ENCODE measurements at regions not wholly inside any gene's neighbourhood (a gene's known extent, or its start where the extent isn't known, plus 50 kb on each side); places are given as distances from the start of the nearest gene placed in this dataset.
"Not testable (repeated sequence)": the region's sequence is repeated elsewhere in the genome, so short reads cannot be mapped to it uniquely, and the experiment has no call there.

GRCh38 chr4:188767496-188767895 lies 628.3 kb downstream of the TRIML1 start:
- DNase-seq: no peak

- DNase-seq: no peak
Observed at GRCh38 chr4:188778905-188779304, 639.7 kb downstream of the TRIML1 start.

- DNase-seq: no peak
Observed at GRCh38 chr4:188779581-188779980, 640.3 kb downstream of the TRIML1 start.

GRCh38 chr4:188780028-188780427 lies 640.8 kb downstream of the TRIML1 start:
- DNase-seq: no peak

GRCh38 chr4:188780686-188781085 lies 641.4 kb downstream of the TRIML1 start:
- no peak for DNase-seq

GRCh38 chr4:188781655-188782054 lies 642.4 kb downstream of the TRIML1 start:
- DNase-seq: no peak

GRCh38 chr4:188783175-188783574 lies 643.9 kb downstream of the TRIML1 start:
- no peak for DNase-seq

- no peak for DNase-seq
Observed at GRCh38 chr4:188783606-188784160, 644.4 kb downstream of the TRIML1 start.

GRCh38 chr4:188796600-188796999 lies 657.4 kb downstream of the TRIML1 start:
- not testable (repeated sequence) for DNase-seq

- not testable (repeated sequence) for DNase-seq
Observed at GRCh38 chr4:188797011-188797410, 657.8 kb downstream of the TRIML1 start.

GRCh38 chr4:188804861-188805260 lies 665.6 kb downstream of the TRIML1 start:
- DNase-seq: no peak

- no peak for DNase-seq
Observed at GRCh38 chr4:188811121-188811520, 671.9 kb downstream of the TRIML1 start.

GRCh38 chr4:188812644-188813043 lies 673.4 kb downstream of the TRIML1 start:
- no peak for DNase-seq

GRCh38 chr4:188818300-188818699 lies 679.1 kb downstream of the TRIML1 start:
- DNase-seq: no peak

- DNase-seq: no peak
Observed at GRCh38 chr4:188819233-188819632, 680.0 kb downstream of the TRIML1 start.

GRCh38 chr4:188821500-188821899 lies 682.3 kb downstream of the TRIML1 start:
- DNase-seq: no peak

GRCh38 chr4:188822698-188823097 lies 683.5 kb downstream of the TRIML1 start:
- no peak for DNase-seq

GRCh38 chr4:188824553-188824952 lies 685.3 kb downstream of the TRIML1 start:
- no peak for DNase-seq

- DNase-seq: no peak
Observed at GRCh38 chr4:188826393-188826792, 687.2 kb downstream of the TRIML1 start.

GRCh38 chr4:188839704-188840103 lies 700.5 kb downstream of the TRIML1 start:
- no peak for DNase-seq

- no peak for DNase-seq
Observed at GRCh38 chr4:188841523-188841922, 702.3 kb downstream of the TRIML1 start.

GRCh38 chr4:188854436-188854835 lies 715.2 kb downstream of the TRIML1 start:
- DNase-seq: no peak

- no peak for DNase-seq
Observed at GRCh38 chr4:188858696-188859095, 719.5 kb downstream of the TRIML1 start.

GRCh38 chr4:188864741-188865140 lies 725.5 kb downstream of the TRIML1 start:
- DNase-seq: no peak

GRCh38 chr4:188867796-188868195 lies 728.6 kb downstream of the TRIML1 start:
- no peak for DNase-seq

- no peak for DNase-seq
Observed at GRCh38 chr4:188869581-188869980, 730.3 kb downstream of the TRIML1 start.
